Heart left ventricle (tissue), 13 donors: ENCODE measurements at regions not wholly inside any gene's neighbourhood (a gene's known extent, or its start where the extent isn't known, plus 50 kb on each side); places are given as distances from the start of the nearest gene placed in this dataset.

ENCODE experiments used
- POLR2A ChIP-seq, 2 donors: fragments of 450-650 bp; IDR thresholded peaks; one replicate each; pipeline ENCODE4 v1.6.1; 2017; ENCODE audit warnings: antibody characterized with exemption in 2 of 2, mild to moderate bottlenecking in 2 of 2, moderate library complexity in 2 of 2
- TF ChIP-seq, protein P1 (sequence below), 12 donors: fragments of 200-600 bp; sonication (generic) in 4 of 12; IDR thresholded peaks; one replicate each; pipeline versions ENCODE4 v1.5.0 to v1.8.0; 2018 to 2022; ENCODE audit warnings: antibody characterized with exemption in 12 of 12, mild to moderate bottlenecking in 5 of 12
- donor health status: ischemic (EF 13 %, LVEDD 7.1; RV severe dilation, severe dysfunction).
- donor health status: DM: no; HTN: yes; CAD: no.
- donor health status: DM: no; HTN: no; CAD: no.
- donor health status: ischemic (EF 25% LVEDD 6.9; RV normal size, moderate dysfunction).
- donor health status: ischemic (EF 25% LVEDD 5.7; RV mildly dilated, moderate dysfunction).
- donor health status: ischemic (EF 35%, LVEDD 5.7; RV mildly dilated, moderate dysfunction).
- donor health status: nonischemic (EF 11% LVEDD 7.7; RV severe dilation, severe dysfunction).
- donor health status: DM: yes; HTN: yes; CAD: no.
- donor health status: PGD.
- donor health status: ischemic (EF 29% LVEDD 5.4; RV normal size, mild dysfunction).
- donor health status: nonischemic (EF 23%, LVEDD 6.1; RV moderate dilation, normal function).

DNA sequence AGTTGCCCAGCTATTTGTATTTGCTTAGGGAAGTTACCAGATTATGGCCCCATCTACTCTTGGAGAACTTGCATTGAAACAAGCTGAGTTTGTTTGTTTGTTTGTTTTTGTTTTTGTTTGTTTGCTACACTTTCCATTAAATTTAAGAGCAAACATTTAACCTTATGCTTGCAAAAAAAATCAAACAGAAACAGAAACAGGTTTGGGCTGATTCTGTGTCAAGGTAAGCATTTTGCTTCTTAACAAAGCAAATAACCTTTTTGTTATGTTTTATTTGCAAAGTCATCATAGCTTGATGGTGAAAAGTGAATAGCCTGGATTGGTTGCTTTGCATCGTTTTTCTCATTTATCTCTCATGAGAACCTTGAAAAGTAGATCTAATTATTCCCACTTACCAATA lies 531.8 kb downstream of the EFNB2 start:
- TF ChIP-seq, protein P1, sequence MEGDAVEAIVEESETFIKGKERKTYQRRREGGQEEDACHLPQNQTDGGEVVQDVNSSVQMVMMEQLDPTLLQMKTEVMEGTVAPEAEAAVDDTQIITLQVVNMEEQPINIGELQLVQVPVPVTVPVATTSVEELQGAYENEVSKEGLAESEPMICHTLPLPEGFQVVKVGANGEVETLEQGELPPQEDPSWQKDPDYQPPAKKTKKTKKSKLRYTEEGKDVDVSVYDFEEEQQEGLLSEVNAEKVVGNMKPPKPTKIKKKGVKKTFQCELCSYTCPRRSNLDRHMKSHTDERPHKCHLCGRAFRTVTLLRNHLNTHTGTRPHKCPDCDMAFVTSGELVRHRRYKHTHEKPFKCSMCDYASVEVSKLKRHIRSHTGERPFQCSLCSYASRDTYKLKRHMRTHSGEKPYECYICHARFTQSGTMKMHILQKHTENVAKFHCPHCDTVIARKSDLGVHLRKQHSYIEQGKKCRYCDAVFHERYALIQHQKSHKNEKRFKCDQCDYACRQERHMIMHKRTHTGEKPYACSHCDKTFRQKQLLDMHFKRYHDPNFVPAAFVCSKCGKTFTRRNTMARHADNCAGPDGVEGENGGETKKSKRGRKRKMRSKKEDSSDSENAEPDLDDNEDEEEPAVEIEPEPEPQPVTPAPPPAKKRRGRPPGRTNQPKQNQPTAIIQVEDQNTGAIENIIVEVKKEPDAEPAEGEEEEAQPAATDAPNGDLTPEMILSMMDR (IDR thresholded peaks at IDR 0.05), result no peak
- TF ChIP-seq POLR2A (IDR thresholded peaks at IDR 0.05), result no peak
